ENCODE measurements at regions not wholly inside any gene's neighbourhood (a gene's known extent, or its start where the extent isn't known, plus 50 kb on each side); places are given as distances from the start of the nearest gene placed in this dataset.

DNA sequence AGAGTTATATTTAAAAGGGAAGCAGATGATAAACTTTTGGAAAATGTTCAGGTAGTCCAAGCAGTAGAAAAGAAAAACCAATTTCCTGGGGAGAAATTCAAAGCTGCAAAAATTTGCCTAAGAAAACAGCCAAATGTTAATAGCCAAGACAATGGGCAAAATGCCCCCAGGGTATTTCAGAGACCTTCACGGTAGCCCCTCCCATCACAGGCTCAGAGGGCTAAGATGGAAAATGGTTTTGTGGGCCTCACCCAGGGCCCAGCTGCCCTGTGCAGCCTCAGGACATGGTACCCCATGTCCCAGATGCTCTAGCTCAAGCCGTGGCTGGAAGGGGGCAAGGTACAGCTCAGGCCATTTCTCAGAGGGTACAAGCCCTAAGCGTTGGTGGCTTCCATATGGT is 391.0 kb downstream of the ZIC4 start:
- DNase-seq (ENCODE audit: low spot score) = no peak

DNA sequence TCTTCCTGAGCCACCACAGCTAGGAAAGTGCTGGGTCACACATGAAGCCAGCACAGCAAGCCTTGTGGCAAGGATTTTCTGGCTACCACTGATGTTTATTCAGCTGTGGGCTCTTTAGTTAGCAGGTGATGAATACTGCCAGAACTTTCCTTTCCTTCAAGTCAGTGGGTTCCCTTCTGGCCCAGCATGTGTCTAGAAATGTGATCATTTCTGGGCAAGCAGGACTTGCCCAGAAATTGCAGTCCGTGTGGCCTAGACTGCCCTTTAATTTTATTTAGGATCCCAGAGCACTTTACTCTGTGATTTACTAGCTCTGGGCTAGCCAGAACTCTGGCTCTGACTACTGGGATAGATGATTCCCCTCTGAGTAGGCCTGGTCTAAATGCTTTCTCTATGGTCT is 397.5 kb downstream of the ZIC4 start:
- DNase-seq (ENCODE audit: low spot score) = no peak

DNA sequence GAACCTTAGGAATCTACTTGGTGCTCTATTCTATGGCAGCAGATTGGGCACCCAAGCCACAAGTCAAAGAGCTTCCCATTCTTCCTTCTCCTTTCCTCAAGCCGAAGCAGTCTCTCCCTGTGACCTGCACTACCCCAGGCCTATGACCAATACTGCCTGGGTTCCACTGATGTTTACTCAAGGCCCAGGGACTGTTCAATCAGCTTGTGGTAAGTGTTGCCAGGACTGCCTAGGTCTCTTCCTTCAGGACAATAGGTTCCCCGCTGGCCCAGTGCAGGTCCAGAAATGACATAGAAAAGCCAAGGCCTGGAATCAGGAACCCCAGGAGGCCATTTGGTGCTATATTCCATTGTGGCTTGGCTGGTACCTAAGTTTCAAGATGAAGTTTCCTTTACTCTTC is 397.9 kb downstream of the ZIC4 start:
- DNase-seq (ENCODE audit: low spot score) = no peak

DNA sequence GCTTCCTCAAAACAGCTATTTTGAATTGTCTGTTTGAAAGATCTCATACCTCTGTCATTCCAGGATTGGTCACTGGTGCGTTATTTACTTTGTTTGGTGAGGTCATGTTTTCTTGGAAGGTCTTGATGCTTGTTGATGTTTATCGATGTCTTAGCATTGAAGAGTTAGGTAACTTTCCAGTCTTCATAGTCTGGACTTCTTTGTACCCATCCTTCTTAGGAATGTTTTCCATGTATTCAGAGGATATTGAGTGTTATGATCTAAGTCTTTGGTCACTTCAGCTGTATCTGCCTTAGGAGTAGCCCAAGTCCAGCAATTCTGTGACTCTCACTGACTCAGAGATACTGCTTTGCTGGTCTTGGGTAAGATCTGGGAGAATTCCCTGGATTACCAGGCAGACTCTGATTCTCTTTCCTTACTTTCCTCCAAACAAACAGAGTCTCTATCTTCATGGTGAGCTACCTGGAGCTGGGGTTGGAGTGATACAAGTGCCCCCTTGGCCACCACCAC is 398.6 kb downstream of the ZIC4 start:
- DNase-seq (ENCODE audit: low spot score) = no peak

DNA sequence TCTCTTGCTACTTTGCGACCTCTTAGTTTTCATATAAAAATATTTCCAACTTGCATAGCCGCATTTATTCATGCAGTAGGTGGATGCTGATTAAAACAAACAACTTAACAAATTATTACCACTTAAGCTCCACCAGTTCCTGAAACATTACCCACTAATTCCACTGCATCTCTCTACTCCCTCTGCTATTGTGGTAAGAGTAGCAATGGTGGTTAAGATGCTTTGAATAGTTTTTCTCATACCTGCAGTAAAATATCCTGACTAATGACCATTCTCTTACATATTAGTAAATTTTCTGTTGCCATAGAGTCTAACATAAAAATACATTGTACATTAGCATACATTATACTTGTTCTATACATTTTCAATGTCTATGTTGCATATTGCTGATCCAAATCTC is 397.6 kb upstream of the PLSCR5 start:
- no peak for DNase-seq (ENCODE audit: low spot score)

- DNase-seq (ENCODE audit: low spot score) = no peak
These were observed 395.1 kb upstream of the PLSCR5 start for GRCh38 chr3:147000274-147000673.

DNA sequence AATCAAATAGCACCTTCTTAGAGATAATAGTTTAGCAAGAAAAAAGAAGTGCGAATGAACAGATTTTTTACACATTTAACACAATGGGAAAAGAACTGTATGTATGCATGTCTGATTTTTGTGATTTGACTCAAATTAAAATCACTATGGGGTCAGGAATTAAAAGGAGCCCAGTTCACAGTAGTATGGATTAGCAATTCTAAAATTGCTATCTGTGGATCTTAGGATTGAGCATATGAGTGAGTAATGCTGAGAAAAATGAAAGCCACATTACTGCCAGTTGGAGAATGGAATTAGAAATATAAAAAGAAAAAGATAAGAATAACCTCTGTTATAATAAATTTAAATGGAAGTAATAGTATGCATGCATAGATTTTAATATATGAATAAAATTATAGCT is 386.8 kb upstream of the PLSCR5 start:
- DNase-seq (ENCODE audit: low spot score) = no peak

DNA sequence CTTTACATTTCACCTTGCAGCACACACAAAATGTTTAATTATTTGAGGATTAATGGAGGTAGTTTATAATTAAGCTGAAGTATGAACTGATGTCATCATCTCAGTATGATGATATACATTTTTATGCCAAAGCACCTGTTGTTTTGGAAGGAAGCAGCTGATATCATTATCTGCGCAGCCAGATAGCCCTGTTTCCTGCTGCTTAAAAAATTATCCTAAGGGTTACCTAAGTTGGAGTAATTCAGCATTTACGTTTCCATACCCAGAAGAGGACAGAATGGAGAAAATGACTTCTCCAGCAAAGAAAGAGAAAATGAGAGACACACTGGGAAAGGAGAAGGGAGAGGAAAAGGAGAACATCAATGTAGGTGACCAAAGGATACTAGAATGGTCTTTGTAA is 370.3 kb upstream of the PLSCR5 start:
- no peak for DNase-seq (ENCODE audit: low spot score)

DNA sequence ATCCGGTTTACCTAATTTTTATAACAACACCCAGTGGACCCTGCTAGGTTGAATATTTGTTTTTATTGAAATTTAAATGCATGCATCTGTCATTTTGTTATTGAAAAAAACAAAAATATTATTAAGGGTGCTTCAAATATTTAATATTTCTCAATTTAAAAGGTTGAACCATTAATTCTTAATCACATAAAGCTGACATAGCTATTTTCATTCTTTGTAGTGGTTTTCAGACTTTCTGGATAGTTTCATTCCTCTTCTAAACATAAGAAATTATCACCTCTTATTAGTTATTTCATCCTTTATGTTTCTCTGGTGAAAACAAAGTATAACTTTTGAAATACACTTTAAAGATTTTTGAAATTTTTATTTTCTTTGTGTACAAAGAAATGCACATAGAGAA is 369.9 kb upstream of the PLSCR5 start:
- no peak for DNase-seq (ENCODE audit: low spot score)

DNA sequence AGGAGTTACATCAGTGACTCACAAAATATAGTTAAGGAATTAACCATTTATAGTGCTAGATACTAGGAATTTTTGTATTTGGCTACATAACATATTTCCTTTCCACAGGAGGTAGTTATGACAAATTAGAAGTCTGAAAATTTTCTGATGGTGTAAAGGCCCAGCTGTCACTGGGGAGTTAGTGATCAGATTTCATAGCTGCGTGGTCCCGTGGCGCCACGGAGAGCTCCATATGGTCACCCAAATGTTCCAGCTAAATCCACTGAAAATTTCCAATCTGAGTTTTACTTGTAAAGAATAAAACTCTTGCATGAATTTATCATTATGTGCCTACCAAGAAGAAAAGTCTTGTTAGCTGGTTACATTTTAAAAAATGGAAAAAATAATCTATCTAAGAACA is 368.9 kb upstream of the PLSCR5 start:
- DNase-seq (ENCODE audit: low spot score) = no peak

DNA sequence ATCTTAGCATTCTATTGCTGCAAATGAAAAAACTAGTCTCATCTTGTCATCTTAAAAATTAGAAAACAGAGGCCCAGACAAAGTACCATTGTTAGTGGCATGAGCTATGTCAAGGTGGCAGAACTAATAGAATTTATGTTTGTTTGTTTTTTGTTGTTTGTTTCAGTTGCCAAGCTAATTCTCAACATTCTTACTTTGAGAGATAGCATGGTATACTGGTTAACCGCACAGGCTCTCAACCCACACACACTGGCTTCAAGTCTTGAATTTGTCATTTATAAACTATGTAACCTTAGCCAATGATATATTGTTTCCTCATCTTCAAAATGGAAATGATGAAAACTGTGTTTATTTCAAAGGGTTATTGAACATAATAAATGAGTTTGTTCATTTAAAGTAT is 367.6 kb upstream of the PLSCR5 start:
- DNase-seq (ENCODE audit: low spot score) = no peak

GRCh38 chr3:146970236-146970635 is 365.1 kb upstream of the PLSCR5 start:
- DNase-seq (ENCODE audit: low spot score) = no peak

GRCh38 chr3:146969356-146969755 is 364.2 kb upstream of the PLSCR5 start:
- DNase-seq (ENCODE audit: low spot score) = no peak

DNA sequence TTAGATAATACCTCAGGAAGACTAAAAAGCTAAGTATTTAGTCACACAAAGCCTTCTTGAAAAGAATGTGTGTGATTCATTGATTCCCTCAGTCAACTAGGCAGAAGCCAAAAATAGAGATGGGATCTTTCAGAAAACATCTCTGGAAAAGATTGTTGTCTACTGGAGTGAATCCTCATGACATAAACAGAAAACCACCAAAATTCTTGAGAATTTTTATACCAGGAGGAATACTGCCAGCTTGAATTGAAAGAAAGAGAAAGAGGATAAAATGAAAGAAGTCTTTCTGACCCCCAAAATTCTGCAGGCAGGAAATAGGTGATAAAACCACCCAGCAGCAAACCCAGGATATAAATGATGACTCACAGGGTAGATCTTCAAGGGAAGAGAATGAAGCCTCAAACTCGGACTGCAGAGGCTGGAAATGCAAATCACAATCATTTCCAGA is 363.1 kb upstream of the PLSCR5 start:
- no peak for DNase-seq (ENCODE audit: low spot score)

DNA sequence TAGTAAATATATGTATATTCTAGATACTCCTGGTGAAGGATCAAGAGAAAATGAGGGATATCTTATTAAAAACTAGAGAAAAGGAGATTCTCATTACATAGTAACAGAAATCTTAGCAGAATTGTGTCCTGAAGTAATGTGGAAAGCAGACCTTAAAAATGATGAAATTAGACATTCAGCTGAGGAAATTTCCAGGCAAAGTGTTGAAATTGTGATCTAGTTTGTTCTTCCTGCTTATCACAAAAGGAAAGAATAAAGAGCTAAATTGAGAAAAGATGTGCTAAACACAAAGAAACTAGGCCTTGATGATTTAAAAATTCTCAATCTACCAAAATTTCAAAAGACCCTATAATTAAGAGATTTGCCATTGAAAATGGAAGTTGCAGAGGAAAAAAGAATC is 362.6 kb upstream of the PLSCR5 start:
- no peak for DNase-seq (ENCODE audit: low spot score)

GRCh38 chr3:146966124-146966523 is 361.0 kb upstream of the PLSCR5 start:
- no peak for DNase-seq (ENCODE audit: low spot score)

DNA sequence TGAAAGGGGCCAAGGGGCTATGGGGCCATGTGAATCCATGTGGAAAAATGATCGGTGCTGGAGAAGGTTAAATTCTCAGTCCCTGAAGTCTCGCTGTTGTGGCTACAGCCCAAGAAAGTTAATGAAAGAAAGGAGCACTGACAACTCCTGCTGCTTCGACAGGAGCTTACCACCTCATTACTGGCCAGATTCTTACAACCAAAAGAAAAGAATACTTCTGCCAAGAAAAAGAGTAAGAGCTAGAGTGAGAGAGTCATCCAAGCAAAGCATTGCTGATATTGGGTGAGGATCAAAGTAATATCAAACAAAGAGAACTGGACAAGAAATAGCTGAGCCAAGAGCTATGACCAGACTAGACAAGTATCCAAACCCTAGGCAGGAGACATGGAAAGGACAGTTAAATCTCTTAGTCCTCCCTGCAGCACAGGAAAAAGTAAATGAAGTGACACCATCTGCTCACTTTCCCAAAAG is 348.4 kb upstream of the PLSCR5 start:
- no peak for DNase-seq (ENCODE audit: low spot score)

DNA sequence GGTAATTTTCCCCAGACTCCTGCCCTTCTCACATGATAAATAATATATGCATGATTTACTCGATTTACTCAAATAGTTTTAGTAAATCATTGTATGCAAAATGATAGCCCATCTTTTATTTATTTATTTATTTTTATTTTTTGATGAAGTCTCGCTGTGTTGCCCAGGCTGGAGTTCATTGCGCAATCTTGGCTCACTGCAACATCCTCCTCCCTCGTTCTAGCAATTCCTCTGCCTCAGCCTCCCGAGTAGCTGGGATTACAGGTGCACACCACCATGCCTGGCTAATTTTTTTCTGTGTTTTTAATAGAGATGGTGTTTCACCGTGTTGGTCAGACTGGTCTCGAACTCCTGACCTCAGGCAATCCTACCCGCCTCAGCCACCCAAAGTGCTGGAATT is 343.8 kb upstream of the PLSCR5 start:
- no peak for DNase-seq (ENCODE audit: low spot score)

- DNase-seq (ENCODE audit: low spot score) = no peak
These were observed 343.0 kb upstream of the PLSCR5 start for GRCh38 chr3:146948186-146948585.

GRCh38 chr3:146929696-146930095 is 324.6 kb upstream of the PLSCR5 start:
- no peak for DNase-seq (ENCODE audit: low spot score)

DNA sequence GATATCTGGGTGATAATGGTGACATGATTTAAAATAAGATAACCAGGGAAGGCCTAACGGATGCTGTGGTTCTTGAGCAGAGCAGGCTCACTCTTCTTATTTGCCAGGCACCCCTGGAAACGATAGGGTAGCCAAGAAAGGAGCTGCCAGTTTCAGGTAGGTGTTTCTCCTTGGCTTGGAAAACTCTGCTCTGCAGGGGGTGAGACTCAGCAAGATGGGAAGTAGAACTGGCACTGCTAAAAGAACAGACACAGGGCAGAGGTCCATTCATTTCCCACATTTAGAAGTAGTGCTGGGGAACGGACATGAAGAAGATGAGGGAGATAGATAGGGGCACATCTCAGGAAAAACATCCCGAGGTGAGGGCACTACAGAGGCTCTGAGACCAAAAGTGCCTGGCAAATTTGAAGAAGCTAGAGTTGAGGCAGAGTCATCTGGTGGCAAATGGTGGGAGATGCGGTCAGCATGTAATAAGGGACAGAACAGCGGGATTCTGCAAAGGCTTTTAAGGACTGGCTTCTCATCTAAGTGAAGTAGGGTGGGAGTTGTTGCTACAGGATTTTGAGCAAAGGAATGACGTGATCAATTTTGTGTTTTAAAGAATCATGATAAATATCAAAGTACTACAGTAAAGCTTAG is 323.4 kb upstream of the PLSCR5 start:
- no peak for DNase-seq (ENCODE audit: low spot score)

DNA sequence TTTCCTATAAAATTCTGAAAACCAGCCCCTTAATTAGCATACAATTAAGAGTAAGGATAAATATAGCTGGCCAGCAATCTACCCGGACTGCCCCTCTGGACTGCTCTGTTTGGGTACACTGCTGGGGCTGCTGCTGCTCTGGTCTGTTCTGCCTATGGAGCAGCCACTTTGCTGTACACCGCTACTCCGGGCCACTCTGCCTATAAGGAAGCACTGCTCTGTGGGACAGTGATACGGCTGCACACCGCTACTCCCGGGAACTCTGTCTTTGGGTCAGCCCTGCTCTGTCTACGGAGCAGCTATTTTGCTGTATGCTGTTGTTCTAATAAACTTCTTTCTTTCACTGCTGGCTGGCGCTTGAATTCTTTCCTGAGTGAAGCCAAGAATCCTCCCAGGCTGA is 316.5 kb upstream of the PLSCR5 start:
- no peak for DNase-seq (ENCODE audit: low spot score)

- no peak for DNase-seq (ENCODE audit: low spot score)
These were observed 309.3 kb upstream of the PLSCR5 start for GRCh38 chr3:146914409-146914808.

DNA sequence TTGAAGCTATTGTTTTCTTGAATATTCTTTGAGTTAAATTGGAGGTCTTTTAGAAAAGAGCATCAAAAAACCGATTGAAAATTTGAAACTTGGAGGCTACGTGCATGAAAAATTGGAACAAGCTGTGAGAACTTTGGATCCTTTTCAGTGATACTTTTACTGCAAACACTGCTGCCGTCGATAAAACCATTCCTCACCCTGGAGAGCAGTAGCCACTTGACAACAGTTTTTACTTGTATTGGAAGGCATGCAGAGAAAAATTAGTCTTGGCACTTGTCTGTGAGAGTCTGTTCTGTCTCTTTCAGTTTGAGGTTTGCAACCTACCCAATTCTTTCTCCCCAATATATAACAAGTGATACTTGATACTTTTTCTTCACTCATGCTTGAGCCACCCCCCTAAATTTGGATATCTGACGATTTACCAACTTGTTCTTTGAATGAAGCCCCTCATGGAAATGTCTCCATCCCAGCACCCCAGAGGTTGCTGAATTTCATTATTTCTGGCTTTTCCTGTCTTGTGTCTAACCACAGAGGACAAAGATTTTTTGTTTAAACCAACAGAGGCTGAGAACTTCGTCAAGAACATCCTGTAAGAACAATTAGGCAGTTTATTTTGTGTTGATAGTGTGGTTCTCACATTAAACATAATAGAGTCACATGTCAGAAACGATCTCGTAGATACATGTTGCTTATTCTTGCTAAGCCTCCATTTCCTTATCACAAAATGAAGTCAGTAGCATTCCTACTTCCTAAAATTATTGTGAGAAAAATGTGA is 307.3 kb upstream of the PLSCR5 start:
- DNase-seq (ENCODE audit: low spot score) = no peak

All from hematopoietic multipotent progenitor cell treated with erythropoietin and hydrocortisone succinate and interleukin-3 and kit ligand, for 15 days (in vitro differentiated cells).